Endothelial cell of umbilical vein (primary cell): ENCODE measurements at regions not wholly inside any gene's neighbourhood (a gene's known extent, or its start where the extent isn't known, plus 50 kb on each side); places are given as distances from the start of the nearest gene placed in this dataset.

Experiments
- POLR2A ChIP-seq: IDR thresholded peaks from 2 replicates; pipeline ENCODE4 v1.6.1; 2012; ENCODE audit warnings: low read depth, mild to moderate bottlenecking, control low read depth, low read length
- TF ChIP-seq, protein P1 (sequence below), 2 donors: IDR thresholded peaks; 1 replicate in 1 of 2; 2 replicates in 1 of 2; pipeline ENCODE4 v1.5.1; 2011; ENCODE audit warnings: low read length in 2 of 2, mild to moderate bottlenecking in 2 of 2, moderate library complexity in 2 of 2, control low read depth in 1 of 2, inconsistent platforms in 1 of 2, low read depth in 1 of 2; ENCODE audit not compliant: insufficient read depth in 1 of 2; ENCODE audit errors: extremely low read depth in 1 of 2

DNA sequence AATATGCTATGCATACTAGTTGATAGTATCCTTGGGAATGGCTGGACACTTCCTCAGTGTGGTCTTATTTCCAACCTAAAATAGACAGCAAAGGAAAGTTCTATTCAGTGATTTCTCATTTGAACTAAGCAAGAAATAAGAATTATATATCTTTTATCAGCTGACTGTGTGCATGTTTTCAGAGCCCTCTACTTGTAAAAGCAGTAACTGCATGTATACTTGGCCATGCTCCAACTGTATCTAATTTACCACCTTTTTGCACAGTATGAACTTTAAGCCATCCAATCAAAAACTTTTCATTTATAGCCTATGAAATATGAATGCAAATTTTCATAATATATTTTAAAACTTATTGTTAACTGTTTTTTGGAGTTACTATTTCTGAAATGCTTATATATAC, 136.4 kb upstream of the PCDH9 start:
- TF ChIP-seq POLR2A, result no peak
- TF ChIP-seq, protein P1, sequence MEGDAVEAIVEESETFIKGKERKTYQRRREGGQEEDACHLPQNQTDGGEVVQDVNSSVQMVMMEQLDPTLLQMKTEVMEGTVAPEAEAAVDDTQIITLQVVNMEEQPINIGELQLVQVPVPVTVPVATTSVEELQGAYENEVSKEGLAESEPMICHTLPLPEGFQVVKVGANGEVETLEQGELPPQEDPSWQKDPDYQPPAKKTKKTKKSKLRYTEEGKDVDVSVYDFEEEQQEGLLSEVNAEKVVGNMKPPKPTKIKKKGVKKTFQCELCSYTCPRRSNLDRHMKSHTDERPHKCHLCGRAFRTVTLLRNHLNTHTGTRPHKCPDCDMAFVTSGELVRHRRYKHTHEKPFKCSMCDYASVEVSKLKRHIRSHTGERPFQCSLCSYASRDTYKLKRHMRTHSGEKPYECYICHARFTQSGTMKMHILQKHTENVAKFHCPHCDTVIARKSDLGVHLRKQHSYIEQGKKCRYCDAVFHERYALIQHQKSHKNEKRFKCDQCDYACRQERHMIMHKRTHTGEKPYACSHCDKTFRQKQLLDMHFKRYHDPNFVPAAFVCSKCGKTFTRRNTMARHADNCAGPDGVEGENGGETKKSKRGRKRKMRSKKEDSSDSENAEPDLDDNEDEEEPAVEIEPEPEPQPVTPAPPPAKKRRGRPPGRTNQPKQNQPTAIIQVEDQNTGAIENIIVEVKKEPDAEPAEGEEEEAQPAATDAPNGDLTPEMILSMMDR (IDR thresholded peaks at IDR 0.05; ENCODE audit: extremely low read depth in 1 of 2, insufficient read depth in 1 of 2, low read depth in 1 of 2, low read length in 2 of 2), result no peak
